Ureter (tissue), 1 donor: ENCODE measurements at regions not wholly inside any gene's neighbourhood (a gene's known extent, or its start where the extent isn't known, plus 50 kb on each side); places are given as distances from the start of the nearest gene placed in this dataset.

Source experiments
- DNase-seq: peaks from one replicate; pipeline ENCODE4 v3.0.0-alpha.2; 2020; ENCODE audit warnings: low spot score
- donor health status: DM: yes; HTN: yes; CAD: no.

DNA sequence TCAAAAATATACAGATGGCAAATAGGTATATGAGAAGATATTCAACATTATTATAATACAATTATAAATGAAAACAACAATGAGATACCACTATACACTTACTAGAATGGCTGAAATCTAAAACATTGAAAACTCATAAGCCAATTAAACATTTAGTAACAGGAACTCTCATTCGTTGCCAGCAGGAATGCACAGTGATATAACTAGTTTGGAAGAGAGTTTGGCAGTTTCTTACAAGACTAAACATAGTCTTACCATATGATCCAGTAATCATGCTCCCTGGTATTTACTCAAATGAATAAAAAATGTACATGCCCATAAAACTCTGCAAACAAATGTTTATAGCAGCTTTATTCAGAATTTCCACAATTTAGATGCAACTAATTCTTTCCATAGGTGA lies 476.2 kb upstream of the COBL start:
- DNase-seq: no peak

DNA sequence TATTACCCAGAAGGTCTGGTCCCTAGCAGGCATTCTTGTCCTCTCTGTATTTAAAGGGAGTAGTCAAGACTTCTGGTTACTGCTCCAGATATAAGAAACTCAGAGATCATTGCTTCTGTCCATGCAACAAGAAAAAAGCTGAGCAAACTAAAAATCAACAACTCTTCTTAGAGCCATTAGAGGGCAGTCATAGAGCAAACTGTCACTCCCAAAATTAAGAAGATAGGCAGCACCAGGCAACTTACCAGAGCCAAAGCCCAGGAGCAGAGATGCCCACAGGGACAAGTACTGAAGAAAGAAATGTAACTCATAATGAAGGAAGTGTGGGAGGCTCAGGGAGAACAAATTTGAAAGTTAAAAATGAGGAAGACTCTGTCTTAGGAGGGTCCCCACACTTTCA lies 472.9 kb upstream of the COBL start:
- no peak for DNase-seq

DNA sequence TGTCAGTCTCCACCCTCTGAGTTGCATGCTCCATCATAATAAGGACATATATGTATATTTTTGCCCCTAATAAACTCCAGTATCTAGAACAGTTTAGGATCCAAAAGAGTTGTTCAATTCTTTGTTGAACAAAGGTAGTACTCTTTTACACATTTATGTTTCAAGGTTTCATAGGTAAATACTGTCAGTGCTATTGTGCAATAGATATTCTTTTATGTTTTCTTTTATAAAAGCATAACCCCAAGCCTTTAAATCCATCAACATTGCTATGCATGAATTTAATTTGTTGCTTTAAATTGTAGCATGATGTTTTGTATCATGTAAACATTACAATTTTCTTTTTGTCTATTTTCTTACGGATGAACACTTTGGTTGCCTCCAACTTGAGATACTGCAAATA lies 469.7 kb upstream of the COBL start:
- no peak for DNase-seq

DNA sequence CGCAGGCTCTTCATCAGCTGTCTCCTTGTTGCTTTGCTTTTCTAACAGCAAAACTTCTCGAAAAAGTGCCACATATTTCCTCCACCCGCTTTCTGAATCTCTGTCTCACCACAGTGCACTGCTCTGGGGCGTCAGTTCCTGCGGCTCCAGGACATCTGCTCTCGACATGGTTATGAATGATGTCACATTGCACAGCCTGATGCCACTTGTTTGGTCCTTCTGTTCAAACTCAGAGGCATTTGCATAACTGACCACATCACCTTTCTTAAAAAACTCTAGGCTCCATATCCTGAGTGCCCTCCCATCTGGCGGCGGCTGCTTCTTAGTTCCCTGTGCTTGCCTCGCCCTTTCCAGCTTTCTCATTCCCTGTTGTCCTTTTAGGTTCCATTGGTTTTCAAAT lies 469.3 kb upstream of the COBL start:
- DNase-seq: no peak

DNA sequence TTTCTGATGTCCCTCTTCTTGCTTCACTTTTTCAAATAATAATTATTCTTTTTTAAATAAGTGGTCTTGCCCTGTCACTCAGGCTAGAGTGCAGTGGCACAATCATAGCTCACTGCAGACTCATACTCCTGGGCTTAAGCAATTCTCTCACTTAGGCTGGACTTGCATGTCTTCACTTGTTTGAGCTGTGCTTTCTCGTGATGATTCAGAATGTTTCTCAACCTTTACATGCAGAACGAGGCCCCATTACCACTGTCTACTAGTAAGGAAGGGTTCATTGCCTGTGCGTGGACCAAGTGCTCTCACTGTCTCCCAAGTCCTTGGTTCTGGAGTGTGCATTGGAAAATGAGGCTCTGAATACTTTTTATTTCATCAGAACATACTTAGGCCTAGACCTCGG lies 468.6 kb upstream of the COBL start:
- DNase-seq: no peak

DNA sequence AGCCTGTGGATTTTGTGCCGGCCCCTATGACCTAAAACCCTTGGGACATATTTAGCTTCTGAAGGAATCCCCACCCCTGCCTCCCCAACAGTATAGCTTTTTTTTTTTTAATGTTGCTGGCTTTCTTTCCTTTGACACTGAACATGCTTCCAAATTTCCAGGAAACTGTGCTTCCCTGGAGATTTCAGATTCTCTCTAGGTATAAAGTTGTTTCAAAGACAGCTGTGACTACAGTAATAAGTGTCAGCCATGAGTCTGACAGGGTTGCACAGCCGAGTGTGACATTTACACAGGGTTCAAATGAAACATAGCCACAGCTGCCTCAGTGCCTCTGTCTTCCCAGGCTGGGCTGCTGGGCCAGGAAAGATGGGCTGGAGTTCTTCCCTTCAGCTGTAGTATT lies 466.6 kb upstream of the COBL start:
- no peak for DNase-seq

DNA sequence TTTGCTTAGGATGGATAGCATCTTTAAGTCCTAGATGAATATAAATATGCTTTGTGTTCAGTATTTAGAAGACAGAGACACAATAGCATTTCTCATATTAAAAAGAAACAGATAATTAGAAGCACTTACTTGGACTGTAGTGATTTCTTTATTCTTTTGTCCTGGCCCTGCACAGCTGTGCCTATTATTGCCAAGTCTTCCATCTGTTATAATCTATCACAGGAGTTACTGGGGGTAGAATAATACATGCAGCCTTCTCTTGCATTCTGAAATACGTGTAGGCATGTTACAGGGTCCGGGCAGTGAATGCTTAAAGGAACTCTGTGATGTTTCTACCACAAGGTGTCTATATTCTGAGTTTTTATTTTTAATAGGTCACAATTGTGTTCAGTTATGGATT lies 461.5 kb upstream of the COBL start:
- no peak for DNase-seq

DNA sequence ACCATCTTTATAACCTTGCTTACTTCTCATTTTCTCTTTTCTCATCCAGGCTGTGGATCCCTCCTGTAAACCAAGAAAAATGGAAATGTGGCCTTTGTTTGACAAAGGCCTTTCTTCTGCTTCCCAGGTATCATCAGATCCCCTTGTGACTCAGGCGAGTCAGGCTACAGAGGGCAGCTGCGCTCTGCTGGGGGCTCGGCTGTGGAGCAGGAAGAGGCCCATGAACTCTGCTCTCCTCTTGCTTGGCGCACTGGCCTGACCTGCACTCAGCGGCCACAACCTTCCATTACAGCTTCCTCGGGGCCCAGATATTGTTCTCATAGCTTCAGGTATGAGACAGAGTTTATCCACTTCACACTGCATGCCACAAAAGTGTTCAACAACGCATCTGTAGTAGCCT lies 457.6 kb upstream of the COBL start:
- DNase-seq: no peak

DNA sequence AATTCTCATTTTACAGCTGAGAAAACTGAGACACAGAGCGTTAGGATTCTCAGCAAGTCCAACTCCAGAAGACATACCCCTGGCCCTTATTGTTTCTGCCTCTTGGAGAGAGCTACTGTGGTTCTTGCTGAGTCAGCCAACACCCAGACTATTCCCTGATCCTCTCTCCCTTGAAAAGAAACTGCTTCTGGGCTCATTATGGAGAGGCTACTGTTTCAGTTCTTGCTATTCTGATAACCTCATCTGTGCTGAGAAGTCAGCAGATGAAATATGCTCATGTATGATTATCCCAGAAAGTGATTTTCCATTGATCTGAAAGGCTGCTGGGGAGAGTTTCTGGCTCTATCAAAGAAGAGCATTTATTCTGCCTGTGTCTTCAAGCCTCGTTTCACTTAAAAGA lies 455.6 kb upstream of the COBL start:
- DNase-seq: no peak

DNA sequence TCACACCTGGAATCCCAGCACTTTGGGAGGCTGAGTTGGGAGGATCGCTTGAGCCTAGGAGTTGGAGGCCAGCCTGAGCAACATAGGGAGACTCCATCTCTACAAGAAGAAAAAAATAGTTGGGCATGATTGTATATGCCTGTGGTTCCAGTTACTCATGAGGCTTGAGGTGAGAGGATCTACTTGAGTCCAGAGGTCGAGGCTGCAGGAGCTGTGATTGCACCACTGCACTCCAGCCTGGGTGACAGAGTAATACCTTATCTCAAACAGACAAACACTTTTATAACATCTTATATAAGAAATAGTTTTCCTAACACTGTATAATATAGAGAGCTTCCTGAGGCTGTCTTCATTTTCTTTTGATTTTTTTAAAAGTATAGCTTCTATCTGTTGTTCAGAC lies 448.4 kb upstream of the COBL start:
- no peak for DNase-seq

DNA sequence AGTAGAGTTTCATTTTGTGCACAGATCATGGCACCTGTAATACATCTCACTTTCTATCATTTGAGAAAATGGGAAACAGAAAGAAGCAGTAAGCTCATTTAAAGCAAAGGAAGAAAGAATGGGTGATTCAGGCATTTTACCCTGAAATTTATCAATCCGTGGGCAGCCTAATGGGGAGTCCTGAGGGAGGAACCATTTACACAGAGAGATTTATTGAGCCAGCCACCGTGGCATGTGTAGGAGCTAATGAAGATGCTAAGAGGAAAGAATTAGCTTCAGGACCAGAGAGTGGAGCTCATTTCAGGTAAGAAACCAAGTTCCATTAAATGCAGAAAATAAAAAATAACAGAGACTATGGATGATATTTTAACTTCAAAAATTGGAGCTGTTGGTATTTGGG lies 443.4 kb upstream of the COBL start:
- no peak for DNase-seq

DNA sequence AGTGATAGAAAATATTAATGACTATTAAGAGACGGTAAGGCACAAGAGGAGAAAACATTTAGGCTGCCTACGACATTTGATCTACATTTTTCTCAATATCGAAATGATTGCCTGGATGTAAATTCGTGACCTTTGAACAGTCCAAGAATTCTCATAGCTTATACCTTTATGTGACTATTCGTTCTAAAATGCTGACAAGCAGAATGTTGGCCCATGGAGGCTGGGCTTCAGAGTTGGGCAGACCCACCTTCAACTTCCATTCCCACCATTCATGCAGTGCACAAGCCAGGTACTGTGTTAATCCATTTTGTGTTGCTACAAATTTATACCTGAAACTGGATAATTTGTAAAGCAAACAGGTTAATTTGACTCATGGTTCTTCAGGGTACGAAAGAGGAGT lies 441.4 kb upstream of the COBL start:
- no peak for DNase-seq

DNA sequence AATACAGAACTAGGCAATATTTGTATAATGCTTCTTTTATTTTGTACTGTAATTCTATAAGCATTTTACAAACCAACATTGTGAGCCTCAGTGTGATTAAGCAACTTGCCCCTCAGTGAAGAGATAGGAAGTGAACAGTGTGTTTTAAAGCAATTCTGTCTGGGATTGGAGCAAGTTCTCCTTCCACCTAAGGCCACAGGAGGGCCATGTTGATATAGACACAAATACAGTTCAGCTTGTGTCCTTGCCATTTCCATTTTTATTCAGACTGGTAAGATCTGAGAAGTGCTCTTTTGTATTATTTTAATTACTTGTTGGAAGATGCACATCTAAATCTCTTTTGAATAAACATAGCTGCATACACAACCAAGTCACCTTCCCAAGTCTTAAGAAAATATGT lies 416.3 kb upstream of the COBL start:
- DNase-seq: no peak

DNA sequence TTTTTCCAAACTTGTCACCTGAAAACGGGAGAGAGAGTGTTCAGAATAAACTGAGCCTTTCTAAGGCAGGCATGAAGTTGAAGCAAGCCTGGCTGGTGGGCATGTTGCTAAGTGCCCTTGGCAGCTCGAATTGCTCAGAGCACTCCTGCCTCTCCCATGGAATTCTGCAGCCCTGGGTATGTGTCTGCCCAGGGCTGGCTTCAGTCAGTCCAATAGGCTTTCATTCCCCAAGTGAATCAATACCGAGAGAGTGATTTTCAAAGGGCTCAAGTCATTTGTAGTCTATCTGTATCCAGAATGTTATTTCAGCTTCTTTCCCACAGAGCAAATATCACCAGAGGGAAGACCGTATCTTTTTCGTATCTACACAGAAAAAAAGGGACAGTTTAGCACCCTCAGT lies 415.5 kb upstream of the COBL start:
- DNase-seq: no peak

DNA sequence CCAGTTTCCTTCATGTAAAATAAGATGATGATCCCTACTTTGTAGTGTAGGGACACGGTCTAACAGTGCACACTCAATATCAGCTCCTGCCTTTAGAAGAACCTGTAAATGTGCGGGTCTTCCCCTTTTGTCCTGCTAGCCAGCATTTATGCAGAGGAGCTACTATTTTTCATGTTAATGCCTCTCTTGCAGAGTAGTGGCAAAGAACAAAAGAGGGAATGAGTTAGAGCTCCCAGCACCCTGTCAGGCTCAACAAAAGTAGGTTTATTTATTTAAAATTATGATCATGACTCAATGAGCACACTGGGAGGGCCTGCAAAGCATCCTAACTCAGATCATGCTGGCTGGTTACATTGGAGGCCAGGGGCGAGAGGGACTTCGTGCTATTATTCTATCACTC lies 414.5 kb upstream of the COBL start:
- DNase-seq: no peak

DNA sequence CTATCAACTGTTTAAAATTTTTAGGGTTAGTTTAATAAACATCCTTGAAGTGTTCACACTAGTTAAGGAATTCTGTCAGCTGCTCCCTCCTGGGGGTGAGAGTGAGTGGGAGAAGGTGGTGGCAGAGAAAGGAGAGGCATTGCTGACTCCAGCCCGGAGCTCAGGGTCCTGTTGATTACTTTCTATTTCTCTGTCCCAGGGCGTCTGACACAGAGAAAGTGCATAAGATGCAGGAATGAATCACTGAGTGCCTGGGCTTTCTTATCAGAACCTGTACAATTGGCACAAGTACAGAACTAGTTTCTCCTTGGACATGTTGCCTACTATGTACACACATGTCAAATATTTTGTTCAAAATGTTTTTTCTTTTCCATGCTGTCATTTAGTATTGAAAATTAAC lies 410.8 kb upstream of the COBL start:
- DNase-seq: no peak

DNA sequence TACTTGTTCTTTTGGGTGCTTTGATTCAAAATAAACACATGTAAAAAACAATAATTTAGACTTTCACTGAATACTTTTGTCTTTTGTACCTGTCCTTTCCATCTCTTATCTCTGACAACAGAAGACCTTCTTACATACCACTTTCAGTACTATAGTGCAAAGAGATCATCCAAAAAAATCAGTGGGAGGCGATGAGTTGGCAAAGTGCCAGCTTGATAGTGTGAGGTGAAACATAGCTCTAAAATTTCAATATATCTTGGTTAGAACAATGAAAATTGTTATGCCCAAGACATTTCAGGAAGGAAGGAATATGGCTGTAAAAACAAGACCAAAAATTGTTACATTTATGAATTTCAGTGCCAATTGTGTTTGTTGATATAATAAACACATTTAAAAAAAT lies 390.2 kb upstream of the COBL start:
- DNase-seq: no peak

DNA sequence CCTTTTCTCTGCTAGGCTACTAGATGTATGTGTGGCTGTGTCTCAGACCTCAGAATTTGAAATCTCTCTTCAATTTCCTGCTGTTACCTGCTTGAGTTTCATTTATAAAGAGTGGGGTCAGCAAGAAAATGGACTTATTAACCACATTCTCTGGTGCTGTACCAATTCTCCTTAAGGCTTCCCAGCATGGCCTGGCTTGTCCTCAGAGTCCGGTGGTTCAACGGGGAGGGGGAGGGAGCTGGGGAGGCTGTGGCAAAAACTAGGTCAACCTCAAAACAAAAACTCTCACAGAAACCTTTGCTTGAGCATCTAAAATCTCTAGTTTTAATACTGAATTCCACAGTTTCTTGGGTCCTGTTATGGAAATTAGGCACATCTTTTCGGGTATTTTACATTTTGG lies 389.1 kb upstream of the COBL start:
- DNase-seq: no peak

DNA sequence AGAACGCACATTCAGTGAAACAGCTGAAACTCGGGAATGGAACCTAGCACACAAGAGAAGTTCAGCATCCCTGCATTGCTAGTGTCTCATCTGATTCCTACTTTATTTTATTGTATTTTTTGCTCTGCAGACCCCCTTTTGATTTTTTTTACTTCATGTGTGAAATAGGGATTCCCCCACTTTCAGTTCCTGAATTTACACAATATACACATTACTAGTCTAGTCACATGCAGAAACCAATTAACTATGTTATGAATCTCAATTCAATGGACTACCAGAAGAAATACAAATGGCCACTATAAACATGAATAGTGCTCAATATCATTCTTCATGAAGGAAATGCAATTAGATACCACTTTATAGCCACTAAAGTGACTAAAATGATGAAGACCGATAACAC lies 386.1 kb upstream of the COBL start:
- DNase-seq: no peak

DNA sequence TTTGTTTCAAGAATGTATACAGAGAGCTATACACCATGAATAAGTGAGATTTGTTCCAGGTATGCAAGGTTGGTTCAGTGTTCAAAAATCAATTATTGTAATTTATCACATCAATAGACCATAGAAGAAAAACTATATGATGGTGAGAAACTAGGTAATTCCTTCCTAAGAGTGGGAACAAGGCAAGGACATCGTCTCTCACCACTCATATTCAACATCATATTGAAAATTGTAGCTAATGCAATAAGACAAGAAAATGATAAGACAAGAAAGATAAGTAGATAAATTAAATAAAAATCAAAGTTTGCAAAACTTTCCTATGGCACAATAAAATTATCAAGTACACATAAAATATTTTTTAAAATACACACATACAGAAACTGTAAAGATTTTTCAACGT lies 385.3 kb upstream of the COBL start:
- DNase-seq: no peak

DNA sequence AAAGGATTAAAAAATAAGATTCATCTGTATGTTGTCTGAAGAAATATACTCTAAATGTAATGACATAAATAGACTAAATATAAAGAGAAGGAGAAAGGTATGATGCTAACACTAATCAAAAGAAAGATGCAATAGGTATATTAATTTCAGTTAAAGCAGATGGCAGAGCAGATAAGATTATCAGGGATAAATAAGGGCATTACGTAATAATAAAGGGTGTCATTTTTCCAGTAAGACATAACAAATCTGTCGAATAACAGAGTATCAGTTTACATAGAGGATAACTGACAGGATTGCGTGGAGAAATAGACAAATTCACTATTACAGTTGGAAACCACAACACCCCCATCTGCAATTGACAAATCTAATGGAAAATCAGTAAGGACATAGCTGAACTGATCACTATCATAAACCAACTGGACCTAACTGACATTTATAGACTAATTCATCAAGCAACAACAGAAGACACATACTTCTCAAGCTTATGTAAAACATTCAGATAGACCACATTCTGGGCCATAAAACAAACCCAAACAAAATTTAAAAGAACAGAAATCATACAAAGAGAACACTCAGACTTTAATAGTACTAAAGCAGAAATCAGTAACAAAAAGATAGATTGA lies 384.1 kb upstream of the COBL start:
- no peak for DNase-seq

DNA sequence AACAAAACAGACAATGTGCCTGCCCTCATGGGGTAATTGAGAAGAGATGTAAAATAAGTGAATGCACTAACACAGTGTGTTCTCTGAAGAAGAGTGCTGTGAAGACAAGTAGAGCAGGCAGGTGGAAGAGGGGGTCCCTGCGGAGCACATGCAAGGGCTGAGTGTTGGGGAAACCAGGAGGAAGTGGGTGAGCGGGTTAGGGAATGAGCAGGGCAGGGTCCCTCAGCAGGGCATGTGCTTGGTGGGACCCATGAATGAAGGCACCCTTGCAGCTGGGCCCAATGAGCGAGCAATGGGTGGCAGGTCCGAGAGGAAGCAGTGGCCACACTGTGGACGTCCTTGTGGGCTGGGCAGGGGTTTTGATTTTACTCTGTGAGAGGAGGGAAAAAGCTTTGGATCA lies 376.6 kb upstream of the COBL start:
- DNase-seq: no peak

DNA sequence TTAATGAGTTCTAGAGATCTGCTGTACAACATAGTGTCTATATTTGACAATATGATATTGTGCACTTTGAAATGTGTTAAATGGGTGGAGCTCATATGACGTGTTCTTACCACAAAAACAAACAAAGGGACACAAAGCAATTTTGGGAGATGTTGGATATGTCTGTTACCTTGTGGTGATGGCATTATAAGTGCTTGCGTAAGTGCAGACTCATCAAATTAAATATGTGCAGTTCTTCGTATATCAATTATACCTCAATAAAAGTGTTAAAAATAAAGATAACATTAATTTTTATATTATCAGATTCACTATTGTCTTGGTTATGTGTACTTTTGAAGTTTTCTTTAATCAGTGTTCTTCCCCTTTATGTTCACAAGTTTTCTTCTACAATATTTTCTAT lies 372.9 kb upstream of the COBL start:
- no peak for DNase-seq

DNA sequence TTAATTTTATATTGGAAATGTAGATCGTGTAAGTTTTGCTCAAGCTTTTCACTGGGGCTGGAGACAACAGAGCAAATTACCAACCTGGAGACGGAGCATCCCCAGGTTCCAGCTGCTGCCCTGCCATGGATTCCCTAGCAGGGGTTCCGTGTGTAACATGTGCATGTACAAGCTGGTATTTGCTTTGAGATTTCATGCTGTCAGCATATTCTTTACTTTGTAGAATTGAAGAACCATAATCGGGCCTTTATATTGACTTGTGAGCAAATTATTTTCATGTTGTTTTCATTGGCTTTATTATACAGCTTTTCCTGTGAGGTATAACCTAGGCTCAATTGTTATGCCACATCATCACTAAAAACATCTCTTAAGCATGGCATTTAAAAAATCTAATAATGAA lies 369.2 kb upstream of the COBL start:
- DNase-seq: no peak
